ENCODE measurements at regions not wholly inside any gene's neighbourhood (a gene's known extent, or its start where the extent isn't known, plus 50 kb on each side); places are given as distances from the start of the nearest gene placed in this dataset.

- TF ChIP-seq CTCF (IDR thresholded peaks at IDR 0.05), result no peak
- Histone ChIP-seq H3K4me3 (no peak overlapping the region), H3K27me3 (no peaks in the 10 kb centered on the region), H3K27ac (no peak overlapping the region), H3K36me3 (no peaks in the 10 kb centered on the region), H3K9me3 (no peaks in the 10 kb centered on the region), H3K4me1 (no peaks in the 10 kb centered on the region)
- intact Hi-C loops (cut with DNase I), result no loop called here
- no peak for DNase-seq
- ATAC-seq, result no peak
- 43 to 61% methylated on average over 2 of the region's 2 CpGs for WGBS, 2 donors
- no peak for FAIRE-seq
These were observed 1527.8 kb downstream of the STIM2 start for GRCh38 chr4:28388471-28388870.

DNA sequence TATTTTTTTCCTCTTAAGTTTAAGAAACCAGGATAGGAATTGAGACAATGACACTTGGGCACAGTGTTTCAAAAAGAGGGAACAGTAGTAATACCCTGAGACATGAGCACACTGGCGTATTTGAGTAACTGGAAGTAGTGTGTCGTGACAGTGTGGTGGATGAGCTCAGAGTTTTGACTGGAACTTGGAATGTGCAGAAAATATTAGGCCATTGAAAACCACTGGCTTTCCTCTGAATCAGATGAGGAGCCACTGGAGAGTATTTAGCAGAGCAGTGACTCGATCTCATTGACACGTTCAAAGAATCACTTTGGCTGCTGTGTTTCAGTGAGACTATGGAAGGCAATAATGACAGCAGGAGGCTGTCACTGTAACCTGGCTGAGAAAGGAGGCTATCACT lies 1531.2 kb downstream of the STIM2 start:
- intact Hi-C loops (cut with DNase I), result no loop called here
- H3K27ac ChIP-seq, result no peak overlapping the region
- no peak for DNase-seq
- H3K27me3 ChIP-seq, result no peaks in the 10 kb centered on the region
- FAIRE-seq, result no peak
- no peak for TF ChIP-seq CTCF (IDR thresholded peaks at IDR 0.05)
- H3K4me1 ChIP-seq, result no peaks in the 10 kb centered on the region
- H3K36me3 ChIP-seq, result no peaks in the 10 kb centered on the region
- ATAC-seq, result no peak
- 47 to 61% methylated on average over 4 of the region's 4 CpGs for WGBS, 2 donors
- H3K9me3 ChIP-seq, result no peaks in the 10 kb centered on the region
- H3K4me3 ChIP-seq, result no peak overlapping the region

- DNase-seq, result no peak
- no peaks in the 10 kb centered on the region for H3K4me1 ChIP-seq
- no peak overlapping the region for H3K27ac ChIP-seq
- FAIRE-seq, result no peak
- H3K4me3 ChIP-seq, result no peak overlapping the region
- intact Hi-C loops (cut with DNase I), result no loop called here
- no peak for TF ChIP-seq CTCF (IDR thresholded peaks at IDR 0.05)
- 71 to 81% methylated on average over 13 of the region's 13 CpGs for WGBS, 2 donors
- no peaks in the 10 kb centered on the region for H3K9me3 ChIP-seq
- H3K36me3 ChIP-seq, result no peaks in the 10 kb centered on the region
- no peak for ATAC-seq
- H3K27me3 ChIP-seq, result no peaks in the 10 kb centered on the region
These were observed 1542.1 kb downstream of the STIM2 start for GRCh38 chr4:28402751-28403150.

DNA sequence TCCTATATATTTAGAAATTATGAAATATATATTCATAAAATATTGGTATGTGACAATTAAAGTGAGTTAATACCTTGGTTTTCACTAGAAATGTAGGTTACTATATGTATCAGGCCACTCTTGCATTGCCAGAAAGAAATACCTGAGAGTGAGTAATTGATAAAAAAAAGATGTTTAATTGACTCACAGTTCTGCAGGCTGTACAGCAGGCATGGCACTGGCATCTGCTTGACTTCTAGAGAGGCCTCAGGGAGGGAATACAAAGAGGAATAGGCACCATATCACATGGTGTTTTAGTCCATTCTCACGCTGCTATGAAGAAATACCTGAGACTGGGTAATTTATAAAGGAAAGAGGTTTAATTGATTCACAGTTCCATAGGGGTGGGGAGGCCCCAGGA lies 1560.6 kb downstream of the STIM2 start:
- FAIRE-seq, result no peak
- no peaks in the 10 kb centered on the region for H3K36me3 ChIP-seq
- peaks cover 0 to 5% (median 0%) of the 10 kb centered on the region in 4 donors for H3K9me3 ChIP-seq
- 61 to 63% methylated on average over 1 of the region's 1 CpG for WGBS, 2 donors
- H3K4me3 ChIP-seq, result no peak overlapping the region
- TF ChIP-seq CTCF (IDR thresholded peaks at IDR 0.05), result no peak
- no peaks in the 10 kb centered on the region for H3K4me1 ChIP-seq
- no peak for DNase-seq
- H3K27ac ChIP-seq, result no peak overlapping the region
- no peak for ATAC-seq
- no peaks in the 10 kb centered on the region for H3K27me3 ChIP-seq
- intact Hi-C loops (cut with DNase I), result no loop called here

DNA sequence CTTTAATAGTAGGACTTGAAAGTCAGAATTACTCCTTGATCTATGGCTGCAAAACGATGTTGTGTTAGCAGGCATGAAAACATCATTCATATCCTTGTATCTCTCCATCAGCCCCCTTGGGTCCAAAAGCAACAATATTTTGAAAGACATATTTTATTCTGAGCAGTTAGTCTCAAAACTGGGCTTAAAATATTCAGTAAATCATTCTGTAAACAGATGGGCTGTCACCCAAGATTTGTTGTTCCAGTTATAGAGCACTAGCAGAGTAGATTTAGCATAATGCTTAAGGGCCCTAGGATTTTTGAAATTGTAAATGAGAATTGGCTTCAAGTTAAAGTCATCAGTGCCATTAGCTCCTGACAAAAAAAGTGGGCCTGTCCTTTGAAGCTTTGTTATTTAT lies 1565.6 kb downstream of the STIM2 start:
- intact Hi-C loops (cut with DNase I), result no loop called here
- Histone ChIP-seq H3K4me1 (no peaks in the 10 kb centered on the region), H3K36me3 (no peaks in the 10 kb centered on the region), H3K4me3 (no peak overlapping the region), H3K9me3 (no peaks in the 10 kb centered on the region), H3K27me3 (no peaks in the 10 kb centered on the region), H3K27ac (no peak overlapping the region)
- DNase-seq (no peak), FAIRE-seq (no peak), ATAC-seq (no peak)
- no peak for TF ChIP-seq CTCF (IDR thresholded peaks at IDR 0.05)
- WGBS, 2 donors, result 54 to 59% methylated on average over 1 of the region's 1 CpG
